ENCODE measurements at regions not wholly inside any gene's neighbourhood (a gene's known extent, or its start where the extent isn't known, plus 50 kb on each side); places are given as distances from the start of the nearest gene placed in this dataset.

GRCh38 chr12:91381309-91381804, 198.7 kb upstream of the DCN start:
- TF ChIP-seq, protein P1, sequence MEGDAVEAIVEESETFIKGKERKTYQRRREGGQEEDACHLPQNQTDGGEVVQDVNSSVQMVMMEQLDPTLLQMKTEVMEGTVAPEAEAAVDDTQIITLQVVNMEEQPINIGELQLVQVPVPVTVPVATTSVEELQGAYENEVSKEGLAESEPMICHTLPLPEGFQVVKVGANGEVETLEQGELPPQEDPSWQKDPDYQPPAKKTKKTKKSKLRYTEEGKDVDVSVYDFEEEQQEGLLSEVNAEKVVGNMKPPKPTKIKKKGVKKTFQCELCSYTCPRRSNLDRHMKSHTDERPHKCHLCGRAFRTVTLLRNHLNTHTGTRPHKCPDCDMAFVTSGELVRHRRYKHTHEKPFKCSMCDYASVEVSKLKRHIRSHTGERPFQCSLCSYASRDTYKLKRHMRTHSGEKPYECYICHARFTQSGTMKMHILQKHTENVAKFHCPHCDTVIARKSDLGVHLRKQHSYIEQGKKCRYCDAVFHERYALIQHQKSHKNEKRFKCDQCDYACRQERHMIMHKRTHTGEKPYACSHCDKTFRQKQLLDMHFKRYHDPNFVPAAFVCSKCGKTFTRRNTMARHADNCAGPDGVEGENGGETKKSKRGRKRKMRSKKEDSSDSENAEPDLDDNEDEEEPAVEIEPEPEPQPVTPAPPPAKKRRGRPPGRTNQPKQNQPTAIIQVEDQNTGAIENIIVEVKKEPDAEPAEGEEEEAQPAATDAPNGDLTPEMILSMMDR (IDR thresholded peaks at IDR 0.05): no peak
- no peak for TF ChIP-seq POLR2A (IDR thresholded peaks at IDR 0.05)

Data from right lobe of liver (tissue), 4 donors.